IMR-90 (cell line): ENCODE measurements at regions not wholly inside any gene's neighbourhood (a gene's known extent, or its start where the extent isn't known, plus 50 kb on each side); places are given as distances from the start of the nearest gene placed in this dataset.
A peak's percentile ranks its signal among the peaks of the same experiment; 100 is the strongest.

ENCODE experiments used
- ATAC-seq: fragments of 200-7000 bp; cut with Tn5 transposase; 2 replicates; pipeline ENCODE4 v1.9.1; 2020; ENCODE audit warnings: low read depth, mild to moderate bottlenecking, moderate library complexity
- BruUV-seq: library from RNA; stranded (reverse); fragments of 400-500 nt; replicated peaks from 2 replicates; lab custom pipeline; 2021; lab: Mats Ljungman, UMichigan
- CTCF ChIA-PET: fragments of 300-600 bp; formaldehyde crosslinking; extraction: SDS; loops from one replicate; lab custom pipeline; 2021; ENCODE audit warnings: antibody characterized with exemption; lab: Yijun Ruan, JAX
- POLR2A ChIA-PET: fragments of 300-600 bp; sonication (Branson Sonifier 250); formaldehyde crosslinking; loops from one replicate; lab custom pipeline; 2022; ENCODE audit warnings: antibody characterized with exemption; ENCODE audit not compliant: unreplicated experiment; lab: Charles Lee
- DNase-seq: peaks from one replicate; pipeline ENCODE4 v3.0.0; 2013
- H2AFZ ChIP-seq: replicated peaks from 2 replicates; pipeline ENCODE3; 2013; ENCODE audit warnings: low read length, mild to moderate bottlenecking; ENCODE audit not compliant: poor library complexity
- H2AK5ac ChIP-seq: 2 replicates; pipeline ENCODE4 v1.6.1; 2013; ENCODE audit warnings: low read depth, low read length, inconsistent platforms
- H2AK9ac ChIP-seq: replicated peaks from 2 replicates; pipeline ENCODE3; 2013; ENCODE audit warnings: mild to moderate bottlenecking, low read depth, low read length, moderate library complexity; ENCODE audit not compliant: poor library complexity
- H2BK120ac ChIP-seq: 2 replicates; pipeline ENCODE4 v1.6.1; 2013; ENCODE audit warnings: low read depth, low read length, inconsistent platforms
- H2BK15ac ChIP-seq: 3 replicates; pipeline ENCODE4 v1.6.1; 2013; ENCODE audit warnings: low read depth, low read length, inconsistent platforms
- H2BK20ac ChIP-seq: 2 replicates; pipeline ENCODE4 v1.6.1; 2013; ENCODE audit warnings: low read depth, mild to moderate bottlenecking, inconsistent platforms, low read length, moderate library complexity
- H2BK5ac ChIP-seq: 2 replicates; pipeline ENCODE4 v1.6.1; 2013; ENCODE audit warnings: mild to moderate bottlenecking, low read depth, low read length, inconsistent platforms; ENCODE audit not compliant: poor library complexity, severe bottlenecking
- H3K14ac ChIP-seq: replicated peaks from 2 replicates; pipeline ENCODE4 v1.6.1; 2013; ENCODE audit warnings: low read depth, low read length, inconsistent platforms
- H3K18ac ChIP-seq: 2 replicates; pipeline ENCODE4 v1.6.1; 2013; ENCODE audit warnings: low read depth, low read length, control low read depth
- H3K23ac ChIP-seq: 2 replicates; pipeline ENCODE4 v1.6.1; 2013; ENCODE audit warnings: low read depth, low read length, inconsistent platforms
- H3K27ac ChIP-seq: 2 replicates; pipeline ENCODE4 v1.5.1; 2013; ENCODE audit warnings: mild to moderate bottlenecking, control low read depth, low read length; ENCODE audit not compliant: insufficient read depth
- H3K27me3 ChIP-seq: 2 replicates; pipeline ENCODE4 v1.6.1; 2013; ENCODE audit warnings: low read length; ENCODE audit not compliant: control insufficient read depth, insufficient read depth
- H3K36me3 ChIP-seq: 2 replicates; pipeline ENCODE4 v1.6.1; 2013; ENCODE audit warnings: low read length, mixed read lengths; ENCODE audit not compliant: control insufficient read depth, insufficient read depth
- H3K4ac ChIP-seq: 2 replicates; pipeline ENCODE4 v1.6.1; 2013; ENCODE audit warnings: low read depth, low read length, inconsistent platforms
- H3K4me1 ChIP-seq: 2 replicates; pipeline ENCODE4 v1.6.1; 2013; ENCODE audit warnings: low read length, mixed read lengths; ENCODE audit not compliant: control insufficient read depth, insufficient read depth
- H3K4me2 ChIP-seq: 2 replicates; pipeline ENCODE4 v1.6.1; 2013; ENCODE audit warnings: low read depth, mild to moderate bottlenecking, control low read depth, low read length, moderate library complexity
- H3K4me3 ChIP-seq: 2 replicates; pipeline ENCODE4 v1.5.1; 2013; ENCODE audit warnings: low read depth, mild to moderate bottlenecking, control low read depth, low read length, moderate library complexity; ENCODE audit not compliant: insufficient read depth
- H3K56ac ChIP-seq: 2 replicates; pipeline ENCODE4 v1.6.1; 2013; ENCODE audit warnings: low read length, inconsistent platforms; ENCODE audit not compliant: insufficient read depth; ENCODE audit errors: extremely low read depth
- H3K79me1 ChIP-seq, 2 experiments: 2 replicates each; pipeline ENCODE4 v1.6.1; 2013; ENCODE audit warnings: low read length in 2 of 2, inconsistent platforms in 1 of 2, low read depth in 1 of 2
- H3K9ac ChIP-seq: 2 replicates; pipeline ENCODE4 v1.6.1; 2013; ENCODE audit warnings: low read depth, low read length, control low read depth
- H3K9me1 ChIP-seq: 2 replicates; pipeline ENCODE4 v1.6.1; 2013; ENCODE audit warnings: low read length, inconsistent platforms; ENCODE audit not compliant: insufficient read depth
- H3K9me3 ChIP-seq: 2 replicates; pipeline ENCODE4 v1.6.1; 2013; ENCODE audit warnings: low read length; ENCODE audit not compliant: control insufficient read depth, insufficient read depth
- H4K20me1 ChIP-seq: 2 replicates; pipeline ENCODE4 v1.6.1; 2013; ENCODE audit warnings: low read length, inconsistent platforms; ENCODE audit not compliant: insufficient read depth
- H4K5ac ChIP-seq: 2 replicates; pipeline ENCODE4 v1.6.1; 2013; ENCODE audit warnings: mild to moderate bottlenecking, low read depth, low read length, control low read depth
- H4K8ac ChIP-seq, 2 experiments: 2 replicates each; pipeline ENCODE4 v1.6.1; 2013; ENCODE audit warnings: low read depth in 2 of 2, low read length in 2 of 2, control low read depth in 1 of 2, inconsistent platforms in 1 of 2
- H4K91ac ChIP-seq: 2 replicates; pipeline ENCODE4 v1.6.1; 2013; ENCODE audit warnings: low read depth, low read length, inconsistent platforms; ENCODE audit not compliant: insufficient read depth
- BHLHE40 ChIP-seq: fragments of 150-350 bp; IDR thresholded peaks from 2 replicates; pipeline ENCODE4 v1.6.1; 2016; ENCODE audit warnings: mild to moderate bottlenecking, low read depth, low read length
- CEBPB ChIP-seq: IDR thresholded peaks from 2 replicates; pipeline ENCODE4 v1.6.1; 2012; ENCODE audit warnings: low read depth, low read length, improper control_type of control experiment
- CHD1 ChIP-seq: IDR thresholded peaks from 2 replicates; pipeline ENCODE4 v1.6.1; 2012; ENCODE audit warnings: low read depth, low read length, improper control_type of control experiment
- CTCF ChIP-seq: conservative IDR thresholded peaks from 2 replicates; pipeline ENCODE4 v1.5.1; 2012; ENCODE audit warnings: mild to moderate bottlenecking, low read depth, low read length, improper control_type of control experiment
- ELK1 ChIP-seq: fragments of 150-350 bp; IDR thresholded peaks from 2 replicates; pipeline ENCODE4 v1.6.1; 2016; ENCODE audit warnings: low read depth, mild to moderate bottlenecking, low read length, moderate library complexity, borderline replicate concordance
- FOS ChIP-seq: fragments of 150-350 bp; IDR thresholded peaks from 2 replicates; pipeline ENCODE4 v1.6.1; 2016; ENCODE audit warnings: low read depth, low read length
- MAFK ChIP-seq: IDR thresholded peaks from 2 replicates; pipeline ENCODE4 v1.6.1; 2012; ENCODE audit warnings: low read depth, low read length, improper control_type of control experiment
- MAZ ChIP-seq: IDR thresholded peaks from 2 replicates; pipeline ENCODE4 v1.6.1; 2012; ENCODE audit warnings: low read depth, mild to moderate bottlenecking, low read length, improper control_type of control experiment, moderate library complexity, borderline replicate concordance
- MXI1 ChIP-seq: IDR thresholded peaks from 2 replicates; pipeline ENCODE4 v1.6.1; 2012; ENCODE audit warnings: low read depth, mild to moderate bottlenecking, low read length, moderate library complexity, borderline replicate concordance
- NFE2L2 ChIP-seq: fragments of 150-350 bp; IDR thresholded peaks from 2 replicates; pipeline ENCODE4 v1.6.1; 2016; ENCODE audit warnings: low read depth, mild to moderate bottlenecking, low read length
- POLR2A ChIP-seq: IDR thresholded peaks from 2 replicates; pipeline ENCODE4 v1.6.1; 2012; ENCODE audit warnings: mild to moderate bottlenecking, low read depth, low read length
- RAD21 ChIP-seq: IDR thresholded peaks from 2 replicates; pipeline ENCODE4 v1.6.1; 2012; ENCODE audit warnings: low read length, improper control_type of control experiment
- RCOR1 ChIP-seq: IDR thresholded peaks from 2 replicates; pipeline ENCODE4 v1.6.1; 2012; ENCODE audit warnings: mild to moderate bottlenecking, low read length, improper control_type of control experiment; ENCODE audit not compliant: insufficient replicate concordance
- RFX5 ChIP-seq: IDR thresholded peaks from 2 replicates; pipeline ENCODE4 v1.8.0; 2012; ENCODE audit warnings: low read depth, mild to moderate bottlenecking, low read length, moderate library complexity
- SMC3 ChIP-seq: fragments of 150-350 bp; IDR thresholded peaks from 2 replicates; pipeline ENCODE4 v1.6.1; 2016; ENCODE audit warnings: low read depth, mild to moderate bottlenecking, antibody characterized with exemption, low read length, moderate library complexity
- USF2 ChIP-seq: fragments of 150-350 bp; IDR thresholded peaks from 2 replicates; pipeline ENCODE4 v1.6.1; 2017; ENCODE audit warnings: mild to moderate bottlenecking, antibody characterized with exemption, low read length, low read depth
- WGBS, 2 experiments: methylation state at CpG; one replicate each; pipeline versions ENCODE4 v1.1.5 to v1.1.7; 2013; ENCODE audit warnings: missing lambda C conversion rate in 2 of 2; ENCODE audit not compliant: insufficient read length in 1 of 2; ENCODE audit errors: extremely low coverage in 2 of 2; 5-methylcytosine and 5-hydroxymethylcytosine counted together
- dilution Hi-C: fragments of 300-500 bp; cut with HindIII; formaldehyde crosslinking; loops from one replicate; pipeline ENCODE4 v1.14.3; 2018; ENCODE audit warnings: low sequenced_read_pairs; ENCODE audit not compliant: unreplicated experiment
- in situ Hi-C: fragments of 300-500 bp; cut with MboI; formaldehyde crosslinking; loops from 3 replicates; pipeline ENCODE4 v1.14.3; 2019; ENCODE audit warnings: low sequenced_read_pairs, inconsistent platforms, mixed read lengths
- intact Hi-C: fragments of 100-400 bp; cut with micrococcal nuclease; formaldehyde crosslinking; loops from 2 replicates; pipeline ENCODE4 v1.10.0; 2022

GRCh38 chr5:56696900-56697299, 118.4 kb upstream of the MAP3K1 start:
- Histone ChIP-seq H2BK20ac (no peak overlapping the region), H4K20me1 (no peaks in the 10 kb centered on the region), H3K14ac (no peak overlapping the region), H4K5ac (no peak overlapping the region), H4K91ac (no peak overlapping the region), H3K79me1 (no peaks in the 10 kb centered on the region), H2AK9ac (no peak overlapping the region), H3K27me3 (peaks cover 8% of the 10 kb centered on the region), H2AFZ (no peak overlapping the region), H4K8ac (no peak overlapping the region), H3K56ac (no peak overlapping the region), H3K9me1 (no peaks in the 10 kb centered on the region), H3K4ac (no peak overlapping the region), H2AK5ac (no peak overlapping the region), H3K4me3 (no peak overlapping the region), H3K9me3 (no peaks in the 10 kb centered on the region), H3K27ac (no peak overlapping the region), H2BK5ac (no peak overlapping the region), H3K23ac (no peak overlapping the region), H3K36me3 (no peaks in the 10 kb centered on the region), H2BK15ac (no peak overlapping the region), H3K4me1 (no peaks in the 10 kb centered on the region), H3K18ac (no peak overlapping the region), H3K9ac (no peak overlapping the region), H2BK120ac (no peak overlapping the region), H3K4me2 (no peak overlapping the region)
- DNase-seq (peak; percentile 75), ATAC-seq (no peak)
- no CpG with 5 or more reads among the region's 1 CpG for WGBS, 2 experiments
- dilution Hi-C loops = no loop called here
- in situ Hi-C loops = no loop called here
- ChIA-PET CTCF (interaction anchor here (0.6 to 0.7 kb wide), 2 partner anchors 129 to 1465 kb away, joined by 3 to 4 read pairs; no protein-coding TSS in a partner anchor), POLR2A (interaction anchor here (0.6 kb wide), 1 partner anchor 239 kb away, joined by 3 read pairs; no protein-coding TSS in a partner anchor)
- no peak for TF ChIP-seq POLR2A
- TF ChIP-seq RCOR1 = no peak
- TF ChIP-seq RFX5 = no peak
- TF ChIP-seq FOS = no peak
- TF ChIP-seq SMC3 = no peak
- TF ChIP-seq BHLHE40 = no peak; the same call in 1 of the 2 replicates
- TF ChIP-seq CTCF = no peak
- TF ChIP-seq MAZ = no peak
- TF ChIP-seq CHD1 = no peak
- no peak for TF ChIP-seq USF2
- no peak for TF ChIP-seq RAD21
- TF ChIP-seq ELK1 = no peak
- TF ChIP-seq NFE2L2 = no peak
- no peak for TF ChIP-seq MXI1
- no peak for TF ChIP-seq MAFK
- no peak for TF ChIP-seq CEBPB
- no TSS peak for BruUV-seq
- intact Hi-C loops = no loop called here
